Erythroblast (primary cell): ENCODE measurements at regions not wholly inside any gene's neighbourhood (a gene's known extent, or its start where the extent isn't known, plus 50 kb on each side); places are given as distances from the start of the nearest gene placed in this dataset.

Experiments
- DNase-seq, 2 experiments: peaks; one replicate each; lab custom pipeline; 2025; lab: John Stamatoyannopoulos, UW
- GATA1 ChIP-seq: IDR thresholded peaks from 2 replicates; pipeline ENCODE4 v1.6.1; 2011; ENCODE audit warnings: low read depth, mild to moderate bottlenecking, control low read depth, low read length, moderate library complexity
- POLR2A ChIP-seq: IDR thresholded peaks from 2 replicates; pipeline ENCODE4 v1.6.1; 2011; ENCODE audit warnings: mild to moderate bottlenecking, low read length

GRCh38 chr2:39519886-39520285 lies 82.8 kb upstream of the MAP4K3 start:
- DNase-seq: no peak
- TF ChIP-seq POLR2A: no peak
- TF ChIP-seq GATA1: no peak

- DNase-seq: no peak
These were observed 84.9 kb upstream of the MAP4K3 start for GRCh38 chr2:39521876-39522517.

DNA sequence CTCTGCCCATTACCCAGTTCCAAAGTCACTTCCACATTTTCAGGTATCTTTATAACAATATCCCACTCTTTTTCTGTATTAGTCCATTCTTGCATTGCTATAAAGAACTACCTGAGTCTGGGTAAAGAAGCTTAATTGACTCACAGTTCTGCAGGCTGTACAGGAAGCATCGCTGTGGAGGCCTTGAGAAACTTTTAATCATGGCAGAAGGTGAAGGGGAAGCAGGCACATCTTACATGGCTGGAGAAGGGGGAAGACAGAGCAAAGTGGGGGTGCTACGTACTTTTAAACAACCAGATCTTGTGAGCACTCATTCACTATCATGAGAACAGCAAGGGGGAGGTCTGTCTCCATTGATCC lies 85.4 kb upstream of the MAP4K3 start:
- DNase-seq: no peak
- TF ChIP-seq GATA1 (no peak), POLR2A (no peak)

More at GRCh38 chr2:39521876-39522517, 84.9 kb upstream of the MAP4K3 start:
- TF ChIP-seq GATA1 (no peak), POLR2A (no peak)

- DNase-seq: no peak
- TF ChIP-seq POLR2A (no peak), GATA1 (no peak)
These were observed 86.4 kb upstream of the MAP4K3 start for GRCh38 chr2:39523308-39524044.

GRCh38 chr2:39524061-39524460 lies 87.0 kb upstream of the MAP4K3 start:
- DNase-seq: no peak
- TF ChIP-seq POLR2A (no peak), GATA1 (no peak)

GRCh38 chr2:39524756-39525635 lies 87.9 kb upstream of the MAP4K3 start:
- no peak for DNase-seq
- no peak for TF ChIP-seq POLR2A
- no peak for TF ChIP-seq GATA1

DNA sequence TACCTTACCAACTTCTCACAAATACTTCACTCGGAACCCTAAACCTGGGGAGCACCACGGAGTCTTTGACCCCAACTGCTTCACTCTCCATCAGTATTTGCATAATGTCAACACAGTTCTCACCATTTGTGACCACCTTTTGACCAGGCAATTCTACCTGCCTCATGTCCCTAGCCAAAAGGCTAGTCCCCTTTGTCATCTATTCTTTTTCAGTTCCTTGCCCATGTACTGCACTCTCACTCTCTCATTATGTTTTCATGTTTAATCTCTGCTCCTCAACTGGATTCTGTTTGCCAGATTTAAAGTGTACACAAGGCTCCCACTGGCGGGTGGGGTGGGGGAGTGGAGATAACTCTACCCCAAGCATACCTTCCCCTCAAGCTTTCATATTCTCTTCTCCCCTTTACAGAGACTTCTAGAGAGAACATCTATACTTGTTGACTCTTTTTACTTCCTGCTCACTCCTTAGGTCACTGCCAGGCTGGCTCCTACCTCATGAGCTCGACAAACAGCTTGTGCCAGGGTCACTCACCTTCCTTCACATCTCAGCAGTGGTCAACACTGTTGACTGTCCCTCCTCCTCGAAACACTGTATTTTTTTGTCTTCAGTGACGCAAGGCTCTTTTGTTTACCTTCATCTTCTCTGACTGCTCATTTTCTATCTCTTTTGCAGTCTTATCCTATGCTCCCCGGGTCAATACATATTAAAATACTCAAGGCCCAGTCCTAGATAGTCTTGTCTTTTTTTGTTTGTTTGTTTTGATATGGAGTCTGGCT lies 88.7 kb upstream of the MAP4K3 start:
- TF ChIP-seq GATA1 (no peak), POLR2A (no peak)

DNA sequence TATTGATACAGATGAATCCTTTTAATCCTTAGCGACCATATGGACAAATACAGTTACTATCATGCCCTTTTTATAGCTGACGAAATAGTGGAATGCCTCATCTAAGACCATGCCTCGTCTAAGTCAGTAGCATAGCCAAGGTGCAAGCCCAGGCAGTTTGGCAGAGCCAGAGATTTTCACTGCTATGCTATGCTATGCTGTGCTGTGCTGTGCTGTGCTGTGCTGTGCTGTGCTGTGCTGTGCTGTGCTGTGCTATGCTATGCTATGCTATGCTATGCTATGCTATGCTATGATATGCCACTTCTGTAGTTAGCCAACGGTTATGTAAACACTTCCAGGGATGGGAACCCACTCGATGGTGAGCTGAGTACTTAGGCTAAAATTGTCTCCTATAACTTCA lies 91.6 kb upstream of the MAP4K3 start:
- no peak for DNase-seq
- TF ChIP-seq POLR2A: no peak
- no peak for TF ChIP-seq GATA1

More for the DNA sequence above, 88.7 kb upstream of the MAP4K3 start:
- no peak for DNase-seq

DNA sequence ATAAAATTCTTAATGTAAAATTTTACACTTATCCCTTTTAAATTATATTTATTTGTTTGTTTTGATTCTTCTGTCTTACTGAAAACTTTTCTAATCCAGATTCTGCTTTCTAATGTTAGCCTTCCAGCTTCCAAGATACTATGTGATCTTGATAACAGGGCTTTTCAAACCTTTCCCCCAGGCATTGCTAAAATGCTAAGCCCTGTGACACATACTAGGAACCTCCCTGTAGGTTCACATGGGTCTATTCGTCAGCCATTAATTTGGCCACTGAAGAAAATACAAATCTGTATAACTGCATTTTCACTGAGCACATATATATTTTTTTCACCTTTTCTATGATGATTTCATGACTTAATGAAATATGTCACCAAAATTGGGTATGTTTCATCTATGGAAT lies 92.8 kb upstream of the MAP4K3 start:
- DNase-seq: no peak
- no peak for TF ChIP-seq POLR2A
- no peak for TF ChIP-seq GATA1

DNA sequence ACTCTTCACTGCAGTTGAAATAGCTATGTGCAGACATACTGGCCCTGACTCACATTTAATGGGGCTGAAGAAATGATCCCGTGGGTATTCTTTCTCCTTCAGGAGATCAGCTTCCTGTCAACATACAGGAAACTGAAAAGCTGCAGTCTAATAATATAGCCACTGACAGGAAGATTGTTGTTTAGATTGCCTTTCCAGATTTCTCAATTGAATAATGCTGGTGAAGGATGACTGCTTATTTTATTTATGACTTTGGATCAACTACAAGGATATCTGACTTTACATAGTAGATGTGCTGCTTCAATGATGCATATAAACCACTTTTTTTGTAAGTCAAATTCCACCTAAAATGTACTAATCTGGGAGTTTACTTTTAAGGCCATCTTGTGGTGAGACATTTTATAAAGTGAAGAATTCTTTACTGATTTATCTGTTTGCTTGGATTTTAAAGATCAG lies 93.4 kb upstream of the MAP4K3 start:
- TF ChIP-seq GATA1: no peak
- no peak for TF ChIP-seq POLR2A
- DNase-seq: no peak

DNA sequence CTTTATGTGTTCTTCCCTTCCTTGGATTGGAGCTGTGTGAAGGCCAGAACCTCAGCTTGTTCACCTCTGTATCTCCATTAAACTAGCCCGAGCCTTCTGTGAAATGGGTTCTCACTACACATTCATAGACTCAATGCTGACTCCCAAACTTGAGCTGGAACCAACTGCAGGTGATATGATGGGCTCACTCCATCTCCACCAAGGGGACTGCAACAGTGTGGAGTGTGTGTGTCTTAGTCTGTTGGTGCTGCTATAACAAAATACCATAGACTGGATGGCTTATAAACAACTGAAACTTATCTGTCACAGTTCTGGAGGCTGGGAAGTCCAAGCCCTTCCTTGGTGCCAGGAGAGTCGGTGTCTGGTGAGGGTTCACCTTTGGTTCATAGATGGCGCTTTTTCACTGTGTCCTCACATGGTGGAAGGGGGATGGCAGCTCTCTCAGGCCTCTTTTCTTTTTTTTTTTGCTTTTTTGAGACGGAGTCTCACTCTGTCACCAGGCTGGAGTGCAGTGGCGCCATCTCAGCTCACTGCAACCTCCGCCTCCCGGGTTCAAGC lies 94.2 kb upstream of the MAP4K3 start:
- TF ChIP-seq GATA1 (no peak), POLR2A (no peak)
- DNase-seq: no peak

GRCh38 chr2:39532933-39533332 lies 95.8 kb upstream of the MAP4K3 start:
- TF ChIP-seq GATA1: no peak
- no peak for TF ChIP-seq POLR2A
- no peak for DNase-seq

GRCh38 chr2:39534095-39534711 lies 97.1 kb upstream of the MAP4K3 start:
- no peak for DNase-seq
- TF ChIP-seq POLR2A: no peak
- no peak for TF ChIP-seq GATA1

DNA sequence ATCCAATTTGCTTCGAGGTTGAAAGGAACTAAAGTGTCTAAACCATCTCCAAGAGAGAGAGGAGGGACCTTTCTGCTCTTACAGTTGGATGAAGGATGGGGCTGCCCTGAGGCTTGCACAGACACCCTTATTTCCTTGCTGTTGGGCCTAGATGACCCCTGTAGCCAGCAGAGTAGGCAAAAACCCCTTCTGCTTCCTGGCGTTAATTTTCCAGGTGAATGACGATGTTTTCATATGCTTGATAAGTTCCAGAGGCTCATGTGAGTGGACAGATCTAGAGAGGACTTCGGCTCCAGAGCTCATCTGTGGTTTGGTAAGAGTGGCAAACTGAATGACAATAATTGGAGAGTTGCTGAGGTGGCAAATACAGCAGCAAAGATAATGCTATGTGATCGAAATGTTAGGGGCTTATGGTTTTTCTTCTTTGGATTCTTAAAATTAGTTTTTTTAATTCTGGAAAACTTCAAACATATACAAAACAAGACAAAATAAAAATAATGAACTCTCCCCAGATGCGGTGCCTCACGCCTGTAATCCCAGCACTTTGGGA lies 98.6 kb upstream of the MAP4K3 start:
- no peak for DNase-seq
- no peak for TF ChIP-seq POLR2A
- TF ChIP-seq GATA1: no peak
